IMR-90 (cell line): ENCODE measurements at regions not wholly inside any gene's neighbourhood (a gene's known extent, or its start where the extent isn't known, plus 50 kb on each side); places are given as distances from the start of the nearest gene placed in this dataset.

Experiments used
- ATAC-seq: fragments of 200-7000 bp; cut with Tn5 transposase; 2 replicates; pipeline ENCODE4 v1.9.1; 2020; ENCODE audit warnings: low read depth, mild to moderate bottlenecking, moderate library complexity
- BruUV-seq: library from RNA; stranded (reverse); fragments of 400-500 nt; replicated peaks from 2 replicates; lab custom pipeline; 2021; lab: Mats Ljungman, UMichigan
- CTCF ChIA-PET: fragments of 300-600 bp; formaldehyde crosslinking; extraction: SDS; loops from one replicate; lab custom pipeline; 2021; ENCODE audit warnings: antibody characterized with exemption; lab: Yijun Ruan, JAX
- POLR2A ChIA-PET: fragments of 300-600 bp; sonication (Branson Sonifier 250); formaldehyde crosslinking; loops from one replicate; lab custom pipeline; 2022; ENCODE audit warnings: antibody characterized with exemption; ENCODE audit not compliant: unreplicated experiment; lab: Charles Lee
- DNase-seq: peaks from one replicate; pipeline ENCODE4 v3.0.0; 2013
- H2AFZ ChIP-seq: replicated peaks from 2 replicates; pipeline ENCODE3; 2013; ENCODE audit warnings: low read length, mild to moderate bottlenecking; ENCODE audit not compliant: poor library complexity
- H2AK5ac ChIP-seq: 2 replicates; pipeline ENCODE4 v1.6.1; 2013; ENCODE audit warnings: low read depth, low read length, inconsistent platforms
- H2AK9ac ChIP-seq: replicated peaks from 2 replicates; pipeline ENCODE3; 2013; ENCODE audit warnings: mild to moderate bottlenecking, low read depth, low read length, moderate library complexity; ENCODE audit not compliant: poor library complexity
- H2BK120ac ChIP-seq: 2 replicates; pipeline ENCODE4 v1.6.1; 2013; ENCODE audit warnings: low read depth, low read length, inconsistent platforms
- H2BK15ac ChIP-seq: 3 replicates; pipeline ENCODE4 v1.6.1; 2013; ENCODE audit warnings: low read depth, low read length, inconsistent platforms
- H2BK20ac ChIP-seq: 2 replicates; pipeline ENCODE4 v1.6.1; 2013; ENCODE audit warnings: low read depth, mild to moderate bottlenecking, inconsistent platforms, low read length, moderate library complexity
- H2BK5ac ChIP-seq: 2 replicates; pipeline ENCODE4 v1.6.1; 2013; ENCODE audit warnings: mild to moderate bottlenecking, low read depth, low read length, inconsistent platforms; ENCODE audit not compliant: poor library complexity, severe bottlenecking
- H3K14ac ChIP-seq: replicated peaks from 2 replicates; pipeline ENCODE4 v1.6.1; 2013; ENCODE audit warnings: low read depth, low read length, inconsistent platforms
- H3K18ac ChIP-seq: 2 replicates; pipeline ENCODE4 v1.6.1; 2013; ENCODE audit warnings: low read depth, low read length, control low read depth
- H3K23ac ChIP-seq: 2 replicates; pipeline ENCODE4 v1.6.1; 2013; ENCODE audit warnings: low read depth, low read length, inconsistent platforms
- H3K27ac ChIP-seq: 2 replicates; pipeline ENCODE4 v1.5.1; 2013; ENCODE audit warnings: mild to moderate bottlenecking, control low read depth, low read length; ENCODE audit not compliant: insufficient read depth
- H3K27me3 ChIP-seq: 2 replicates; pipeline ENCODE4 v1.6.1; 2013; ENCODE audit warnings: low read length; ENCODE audit not compliant: control insufficient read depth, insufficient read depth
- H3K36me3 ChIP-seq: 2 replicates; pipeline ENCODE4 v1.6.1; 2013; ENCODE audit warnings: low read length, mixed read lengths; ENCODE audit not compliant: control insufficient read depth, insufficient read depth
- H3K4ac ChIP-seq: 2 replicates; pipeline ENCODE4 v1.6.1; 2013; ENCODE audit warnings: low read depth, low read length, inconsistent platforms
- H3K4me1 ChIP-seq: 2 replicates; pipeline ENCODE4 v1.6.1; 2013; ENCODE audit warnings: low read length, mixed read lengths; ENCODE audit not compliant: control insufficient read depth, insufficient read depth
- H3K4me2 ChIP-seq: 2 replicates; pipeline ENCODE4 v1.6.1; 2013; ENCODE audit warnings: low read depth, mild to moderate bottlenecking, control low read depth, low read length, moderate library complexity
- H3K4me3 ChIP-seq: 2 replicates; pipeline ENCODE4 v1.5.1; 2013; ENCODE audit warnings: low read depth, mild to moderate bottlenecking, control low read depth, low read length, moderate library complexity; ENCODE audit not compliant: insufficient read depth
- H3K56ac ChIP-seq: 2 replicates; pipeline ENCODE4 v1.6.1; 2013; ENCODE audit warnings: low read length, inconsistent platforms; ENCODE audit not compliant: insufficient read depth; ENCODE audit errors: extremely low read depth
- H3K79me1 ChIP-seq, 2 experiments: 2 replicates each; pipeline ENCODE4 v1.6.1; 2013; ENCODE audit warnings: low read length in 2 of 2, inconsistent platforms in 1 of 2, low read depth in 1 of 2
- H3K9ac ChIP-seq: 2 replicates; pipeline ENCODE4 v1.6.1; 2013; ENCODE audit warnings: low read depth, low read length, control low read depth
- H3K9me1 ChIP-seq: 2 replicates; pipeline ENCODE4 v1.6.1; 2013; ENCODE audit warnings: low read length, inconsistent platforms; ENCODE audit not compliant: insufficient read depth
- H3K9me3 ChIP-seq: 2 replicates; pipeline ENCODE4 v1.6.1; 2013; ENCODE audit warnings: low read length; ENCODE audit not compliant: control insufficient read depth, insufficient read depth
- H4K20me1 ChIP-seq: 2 replicates; pipeline ENCODE4 v1.6.1; 2013; ENCODE audit warnings: low read length, inconsistent platforms; ENCODE audit not compliant: insufficient read depth
- H4K5ac ChIP-seq: 2 replicates; pipeline ENCODE4 v1.6.1; 2013; ENCODE audit warnings: mild to moderate bottlenecking, low read depth, low read length, control low read depth
- H4K8ac ChIP-seq, 2 experiments: 2 replicates each; pipeline ENCODE4 v1.6.1; 2013; ENCODE audit warnings: low read depth in 2 of 2, low read length in 2 of 2, control low read depth in 1 of 2, inconsistent platforms in 1 of 2
- H4K91ac ChIP-seq: 2 replicates; pipeline ENCODE4 v1.6.1; 2013; ENCODE audit warnings: low read depth, low read length, inconsistent platforms; ENCODE audit not compliant: insufficient read depth
- BHLHE40 ChIP-seq: fragments of 150-350 bp; IDR thresholded peaks from 2 replicates; pipeline ENCODE4 v1.6.1; 2016; ENCODE audit warnings: mild to moderate bottlenecking, low read depth, low read length
- CEBPB ChIP-seq: IDR thresholded peaks from 2 replicates; pipeline ENCODE4 v1.6.1; 2012; ENCODE audit warnings: low read depth, low read length, improper control_type of control experiment
- CHD1 ChIP-seq: IDR thresholded peaks from 2 replicates; pipeline ENCODE4 v1.6.1; 2012; ENCODE audit warnings: low read depth, low read length, improper control_type of control experiment
- CTCF ChIP-seq: conservative IDR thresholded peaks from 2 replicates; pipeline ENCODE4 v1.5.1; 2012; ENCODE audit warnings: mild to moderate bottlenecking, low read depth, low read length, improper control_type of control experiment
- FOS ChIP-seq: fragments of 150-350 bp; IDR thresholded peaks from 2 replicates; pipeline ENCODE4 v1.6.1; 2016; ENCODE audit warnings: low read depth, low read length
- MAFK ChIP-seq: IDR thresholded peaks from 2 replicates; pipeline ENCODE4 v1.6.1; 2012; ENCODE audit warnings: low read depth, low read length, improper control_type of control experiment
- MAZ ChIP-seq: IDR thresholded peaks from 2 replicates; pipeline ENCODE4 v1.6.1; 2012; ENCODE audit warnings: low read depth, mild to moderate bottlenecking, low read length, improper control_type of control experiment, moderate library complexity, borderline replicate concordance
- MXI1 ChIP-seq: IDR thresholded peaks from 2 replicates; pipeline ENCODE4 v1.6.1; 2012; ENCODE audit warnings: low read depth, mild to moderate bottlenecking, low read length, moderate library complexity, borderline replicate concordance
- NFE2L2 ChIP-seq: fragments of 150-350 bp; IDR thresholded peaks from 2 replicates; pipeline ENCODE4 v1.6.1; 2016; ENCODE audit warnings: low read depth, mild to moderate bottlenecking, low read length
- POLR2A ChIP-seq: IDR thresholded peaks from 2 replicates; pipeline ENCODE4 v1.6.1; 2012; ENCODE audit warnings: mild to moderate bottlenecking, low read depth, low read length
- RAD21 ChIP-seq: IDR thresholded peaks from 2 replicates; pipeline ENCODE4 v1.6.1; 2012; ENCODE audit warnings: low read length, improper control_type of control experiment
- RCOR1 ChIP-seq: IDR thresholded peaks from 2 replicates; pipeline ENCODE4 v1.6.1; 2012; ENCODE audit warnings: mild to moderate bottlenecking, low read length, improper control_type of control experiment; ENCODE audit not compliant: insufficient replicate concordance
- SMC3 ChIP-seq: fragments of 150-350 bp; IDR thresholded peaks from 2 replicates; pipeline ENCODE4 v1.6.1; 2016; ENCODE audit warnings: low read depth, mild to moderate bottlenecking, antibody characterized with exemption, low read length, moderate library complexity
- WGBS, 2 experiments: methylation state at CpG; one replicate each; pipeline versions ENCODE4 v1.1.5 to v1.1.7; 2013; ENCODE audit warnings: missing lambda C conversion rate in 2 of 2; ENCODE audit not compliant: insufficient read length in 1 of 2; ENCODE audit errors: extremely low coverage in 2 of 2; 5-methylcytosine and 5-hydroxymethylcytosine counted together
- dilution Hi-C: fragments of 300-500 bp; cut with HindIII; formaldehyde crosslinking; loops from one replicate; pipeline ENCODE4 v1.14.3; 2018; ENCODE audit warnings: low sequenced_read_pairs; ENCODE audit not compliant: unreplicated experiment
- in situ Hi-C: fragments of 300-500 bp; cut with MboI; formaldehyde crosslinking; loops from 3 replicates; pipeline ENCODE4 v1.14.3; 2019; ENCODE audit warnings: low sequenced_read_pairs, inconsistent platforms, mixed read lengths
- intact Hi-C: fragments of 100-400 bp; cut with micrococcal nuclease; formaldehyde crosslinking; loops from 2 replicates; pipeline ENCODE4 v1.10.0; 2022
- TF ChIP-seq, protein P1 (sequence below): fragments of 150-350 bp; IDR thresholded peaks from 2 replicates; pipeline ENCODE4 v1.6.1; 2017; ENCODE audit warnings: mild to moderate bottlenecking, antibody characterized with exemption, low read length, low read depth
- TF ChIP-seq, protein P2 (sequence below): fragments of 150-350 bp; IDR thresholded peaks from 2 replicates; pipeline ENCODE4 v1.6.1; 2016; ENCODE audit warnings: low read depth, mild to moderate bottlenecking, low read length, moderate library complexity, borderline replicate concordance

DNA sequence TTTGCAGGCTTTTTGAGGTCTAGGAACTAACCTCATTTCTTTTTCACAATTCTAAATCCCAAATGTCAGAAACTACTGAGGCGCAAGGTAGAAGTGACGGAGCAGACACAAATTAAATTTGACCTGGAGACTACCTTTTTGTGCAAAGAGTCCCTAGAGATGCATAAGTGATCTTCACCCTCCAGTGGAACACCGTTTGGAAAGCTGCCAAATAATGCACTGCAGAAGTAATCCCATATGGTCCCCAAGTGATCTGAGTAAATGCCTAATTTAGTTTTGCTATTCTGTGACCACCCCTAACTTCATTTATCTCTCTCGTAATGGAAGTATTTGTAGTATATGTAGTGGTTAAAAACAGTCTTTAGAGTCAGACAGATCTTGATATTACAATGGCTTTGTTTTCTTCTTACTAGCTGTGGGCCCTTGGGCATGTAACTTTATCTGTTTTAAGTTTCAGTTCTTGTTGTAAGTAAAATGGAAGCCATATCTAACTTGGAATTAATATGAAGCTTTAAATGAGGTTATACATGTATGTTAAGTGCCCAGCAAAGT lies 70.4 kb upstream of the IPO9 start:
- in situ Hi-C loops, result no loop called here
- Histone ChIP-seq H3K56ac (no peak overlapping the region), H4K8ac (no peak overlapping the region), H3K14ac (no peak overlapping the region), H3K4ac (no peak overlapping the region), H3K36me3 (no peaks in the 10 kb centered on the region), H2AFZ (no peak overlapping the region), H3K27me3 (no peaks in the 10 kb centered on the region), H3K4me1 (peaks cover 29% of the 10 kb centered on the region), H2BK5ac (no peak overlapping the region), H4K20me1 (peaks cover 68% of the 10 kb centered on the region), H2AK9ac (no peak overlapping the region), H4K91ac (no peak overlapping the region), H3K4me2 (no peak overlapping the region), H3K18ac (no peak overlapping the region; the same call in 1 of the 2 replicates), H3K23ac (no peak overlapping the region), H2BK120ac (no peak overlapping the region), H4K5ac (no peak overlapping the region), H3K9ac (no peak overlapping the region), H3K4me3 (no peak overlapping the region), H3K79me1 (peaks cover 61 to 90% of the 10 kb centered on the region in 2 experiments), H3K27ac (no peak overlapping the region), H2AK5ac (no peak overlapping the region), H3K9me1 (peaks cover 28% of the 10 kb centered on the region), H2BK15ac (no peak overlapping the region), H3K9me3 (no peaks in the 10 kb centered on the region), H2BK20ac (no peak overlapping the region)
- POLR2A ChIA-PET, result no interaction called here
- intact Hi-C loops, result no loop called here
- dilution Hi-C loops, result no loop called here
- no TSS peak for BruUV-seq
- CTCF ChIA-PET, result interaction anchor here (1.3 kb wide), 1 partner anchor 49 kb away, joined by 4 read pairs; no protein-coding TSS in a partner anchor
- no CpG with 5 or more reads among the region's 4 CpGs for WGBS, 2 experiments
- ATAC-seq (no peak), DNase-seq (no peak)
- TF ChIP-seq CTCF (no peak), MAZ (no peak), MXI1 (no peak), FOS (no peak), CHD1 (no peak), NFE2L2 (no peak), MAFK (no peak), SMC3 (no peak), BHLHE40 (no peak), CEBPB (no peak), RAD21 (no peak), RCOR1 (no peak), POLR2A (no peak)
- TF ChIP-seq, protein P1, sequence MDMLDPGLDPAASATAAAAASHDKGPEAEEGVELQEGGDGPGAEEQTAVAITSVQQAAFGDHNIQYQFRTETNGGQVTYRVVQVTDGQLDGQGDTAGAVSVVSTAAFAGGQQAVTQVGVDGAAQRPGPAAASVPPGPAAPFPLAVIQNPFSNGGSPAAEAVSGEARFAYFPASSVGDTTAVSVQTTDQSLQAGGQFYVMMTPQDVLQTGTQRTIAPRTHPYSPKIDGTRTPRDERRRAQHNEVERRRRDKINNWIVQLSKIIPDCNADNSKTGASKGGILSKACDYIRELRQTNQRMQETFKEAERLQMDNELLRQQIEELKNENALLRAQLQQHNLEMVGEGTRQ, result no peak
- TF ChIP-seq, protein P2, sequence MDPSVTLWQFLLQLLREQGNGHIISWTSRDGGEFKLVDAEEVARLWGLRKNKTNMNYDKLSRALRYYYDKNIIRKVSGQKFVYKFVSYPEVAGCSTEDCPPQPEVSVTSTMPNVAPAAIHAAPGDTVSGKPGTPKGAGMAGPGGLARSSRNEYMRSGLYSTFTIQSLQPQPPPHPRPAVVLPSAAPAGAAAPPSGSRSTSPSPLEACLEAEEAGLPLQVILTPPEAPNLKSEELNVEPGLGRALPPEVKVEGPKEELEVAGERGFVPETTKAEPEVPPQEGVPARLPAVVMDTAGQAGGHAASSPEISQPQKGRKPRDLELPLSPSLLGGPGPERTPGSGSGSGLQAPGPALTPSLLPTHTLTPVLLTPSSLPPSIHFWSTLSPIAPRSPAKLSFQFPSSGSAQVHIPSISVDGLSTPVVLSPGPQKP, result no peak
